ENCODE measurements at regions not wholly inside any gene's neighbourhood (a gene's known extent, or its start where the extent isn't known, plus 50 kb on each side); places are given as distances from the start of the nearest gene placed in this dataset.

GRCh38 chr6:15871276-15871675, 208.4 kb upstream of the DTNBP1 start:
- no peak for TF ChIP-seq SUZ12 (IDR thresholded peaks at IDR 0.05)
- no peak for TF ChIP-seq ELF4 (IDR thresholded peaks at IDR 0.05)

All from HEK293T (cell line).